Peyer's patch (tissue), 4 donors: ENCODE measurements at regions not wholly inside any gene's neighbourhood (a gene's known extent, or its start where the extent isn't known, plus 50 kb on each side); places are given as distances from the start of the nearest gene placed in this dataset.

Source experiments
- DNase-seq, 3 donors: peaks; one replicate each; pipeline ENCODE4 v3.0.0-alpha.2; 2017 to 2019
- H3K27ac ChIP-seq, 4 donors: fragments of 200-600 bp; sonication (generic); one replicate each; pipeline ENCODE4 v1.5.1; 2016 to 2019
- H3K27me3 ChIP-seq, 2 donors: fragments of 200-600 bp; sonication (generic); one replicate each; pipeline ENCODE4 v1.5.1; 2019
- H3K36me3 ChIP-seq, 3 donors: fragments of 200-600 bp; sonication (generic); one replicate each; pipeline ENCODE4 v1.5.1; 2016 to 2019
- H3K4me1 ChIP-seq, 4 donors: fragments of 200-600 bp; sonication (generic); one replicate each; pipeline ENCODE4 v1.5.1; 2016 to 2019
- H3K4me3 ChIP-seq, 4 donors: fragments of 200-600 bp; sonication (generic); 1 replicate in 3 of 4; 2 replicates in 1 of 4; pipeline ENCODE4 v1.5.1; 2016 to 2019; ENCODE audit warnings: mild to moderate bottlenecking in 1 of 4
- H3K9me3 ChIP-seq, 4 donors: fragments of 200-600 bp; sonication (generic); one replicate each; pipeline ENCODE4 v1.5.1; 2016 to 2019; ENCODE audit warnings: mild to moderate bottlenecking in 1 of 4
- CTCF ChIP-seq, 6 experiments: fragments of 450-650 bp in 4 of 6; fragments of 200-600 bp in 2 of 6; sonication (generic) in 1 of 6; IDR thresholded peaks; one replicate each; pipeline ENCODE4 v1.5.1; 2017 to 2019; ENCODE audit warnings: antibody characterized with exemption in 6 of 6, mild to moderate bottlenecking in 3 of 6, moderate library complexity in 1 of 6
- POLR2A ChIP-seq, 2 donors: fragments of 450-650 bp; IDR thresholded peaks; one replicate each; pipeline ENCODE4 v1.5.1; 2017; ENCODE audit warnings: antibody characterized with exemption in 2 of 2, mild to moderate bottlenecking in 2 of 2, moderate library complexity in 2 of 2

GRCh38 chr15:94580211-94580885 is 349.0 kb downstream of the MCTP2 start:
- no peak for TF ChIP-seq POLR2A (IDR thresholded peaks at IDR 0.05)
- H3K27ac ChIP-seq: no peak overlapping the region
- DNase-seq: no peak

GRCh38 chr15:94582368-94582767 is 351.0 kb downstream of the MCTP2 start:
- H3K36me3 ChIP-seq: no peaks in the 10 kb centered on the region
- no peaks in the 10 kb centered on the region for H3K9me3 ChIP-seq
- TF ChIP-seq POLR2A (IDR thresholded peaks at IDR 0.05): no peak
- TF ChIP-seq CTCF (IDR thresholded peaks at IDR 0.05): peak in 3 of 6 experiments; percentile 28 to 33 (median 30)
- no peak for DNase-seq
- no peak overlapping the region for H3K4me3 ChIP-seq
- no peak overlapping the region for H3K27ac ChIP-seq
- H3K27me3 ChIP-seq: no peaks in the 10 kb centered on the region
- H3K4me1 ChIP-seq: no peaks in the 10 kb centered on the region

More at GRCh38 chr15:94580211-94580885, 349.0 kb downstream of the MCTP2 start:
- H3K4me3 ChIP-seq: no peak overlapping the region
- H3K36me3 ChIP-seq: no peaks in the 10 kb centered on the region
- H3K9me3 ChIP-seq: no peaks in the 10 kb centered on the region
- H3K4me1 ChIP-seq: no peaks in the 10 kb centered on the region
- H3K27me3 ChIP-seq: no peaks in the 10 kb centered on the region

- Histone ChIP-seq H3K9me3 (no peaks in the 10 kb centered on the region), H3K27me3 (no peaks in the 10 kb centered on the region), H3K4me1 (no peaks in the 10 kb centered on the region), H3K27ac (no peak overlapping the region), H3K36me3 (no peaks in the 10 kb centered on the region), H3K4me3 (no peak overlapping the region)
- peak in 1 of 3 donors; percentile 51 for DNase-seq
- no peak for TF ChIP-seq POLR2A (IDR thresholded peaks at IDR 0.05)
- no peak for TF ChIP-seq CTCF (IDR thresholded peaks at IDR 0.05)
Observed at GRCh38 chr15:94584833-94585244, 353.5 kb downstream of the MCTP2 start.

GRCh38 chr15:94586099-94586498 is 354.7 kb downstream of the MCTP2 start:
- no peaks in the 10 kb centered on the region for H3K27me3 ChIP-seq
- H3K27ac ChIP-seq: no peak overlapping the region
- no peak for TF ChIP-seq POLR2A (IDR thresholded peaks at IDR 0.05)
- no peaks in the 10 kb centered on the region for H3K4me1 ChIP-seq
- no peaks in the 10 kb centered on the region for H3K9me3 ChIP-seq
- H3K36me3 ChIP-seq: no peaks in the 10 kb centered on the region
- no peak for DNase-seq
- no peak overlapping the region for H3K4me3 ChIP-seq

- Histone ChIP-seq H3K27ac (no peak overlapping the region), H3K27me3 (no peaks in the 10 kb centered on the region), H3K9me3 (no peaks in the 10 kb centered on the region), H3K4me3 (no peak overlapping the region), H3K36me3 (no peaks in the 10 kb centered on the region), H3K4me1 (no peaks in the 10 kb centered on the region)
- TF ChIP-seq CTCF (IDR thresholded peaks at IDR 0.05) (no peak), POLR2A (IDR thresholded peaks at IDR 0.05) (no peak)
- DNase-seq: no peak
Observed at GRCh38 chr15:94587113-94587512, 355.8 kb downstream of the MCTP2 start.

- Histone ChIP-seq H3K36me3 (no peaks in the 10 kb centered on the region), H3K27ac (no peak overlapping the region), H3K9me3 (no peaks in the 10 kb centered on the region), H3K27me3 (no peaks in the 10 kb centered on the region), H3K4me3 (no peak overlapping the region), H3K4me1 (no peaks in the 10 kb centered on the region)
- TF ChIP-seq POLR2A (IDR thresholded peaks at IDR 0.05) (no peak), CTCF (IDR thresholded peaks at IDR 0.05) (no peak)
- DNase-seq: no peak
Observed at GRCh38 chr15:94588993-94589392, 357.6 kb downstream of the MCTP2 start.

GRCh38 chr15:94592495-94592894 is 361.1 kb downstream of the MCTP2 start:
- no peak overlapping the region for H3K4me3 ChIP-seq
- H3K9me3 ChIP-seq: no peaks in the 10 kb centered on the region
- TF ChIP-seq CTCF (IDR thresholded peaks at IDR 0.05): no peak
- TF ChIP-seq POLR2A (IDR thresholded peaks at IDR 0.05): no peak
- DNase-seq: no peak
- no peaks in the 10 kb centered on the region for H3K4me1 ChIP-seq
- no peaks in the 10 kb centered on the region for H3K27me3 ChIP-seq
- H3K27ac ChIP-seq: no peak overlapping the region
- no peaks in the 10 kb centered on the region for H3K36me3 ChIP-seq
